DOHH2 (cell line): ENCODE measurements at regions not wholly inside any gene's neighbourhood (a gene's known extent, or its start where the extent isn't known, plus 50 kb on each side); places are given as distances from the start of the nearest gene placed in this dataset.

Experiments used
- CTCF ChIP-seq: fragments of 200-600 bp; sonication (generic); IDR thresholded peaks from one replicate; pipeline ENCODE4 v1.5.1; 2014; ENCODE audit warnings: antibody characterized with exemption, mild to moderate bottlenecking, low read depth, low read length; ENCODE audit not compliant: poor library complexity, severe bottlenecking
- EZH2phosphoT487 ChIP-seq: fragments of 200-600 bp; sonication (generic); IDR thresholded peaks from 2 replicates; pipeline ENCODE4 v1.6.1; 2017; ENCODE audit warnings: borderline replicate concordance, mild to moderate bottlenecking, antibody characterized with exemption, low read length, moderate library complexity, mixed read lengths

GRCh38 chr4:56224641-56225040, 162.7 kb downstream of the AASDH start:
- TF ChIP-seq CTCF = no peak
- no peak for TF ChIP-seq EZH2phosphoT487
